ENCODE measurements at regions not wholly inside any gene's neighbourhood (a gene's known extent, or its start where the extent isn't known, plus 50 kb on each side); places are given as distances from the start of the nearest gene placed in this dataset.

- TF ChIP-seq CTCF (IDR thresholded peaks at IDR 0.05; ENCODE audit: borderline replicate concordance, insufficient read depth, low read depth, low read length), result no peak
- H3K4me3 ChIP-seq (ENCODE audit: low read depth, low read length), result no peak overlapping the region
These were observed 831.7 kb upstream of the EPHA5 start for GRCh38 chr4:66501997-66502396.

GRCh38 chr4:66490729-66491128 is 820.4 kb upstream of the EPHA5 start:
- no peak overlapping the region for H3K4me3 ChIP-seq (ENCODE audit: low read depth, low read length)
- TF ChIP-seq CTCF (IDR thresholded peaks at IDR 0.05; ENCODE audit: borderline replicate concordance, insufficient read depth, low read depth, low read length), result no peak

- TF ChIP-seq CTCF (IDR thresholded peaks at IDR 0.05; ENCODE audit: borderline replicate concordance, insufficient read depth, low read depth, low read length), result no peak
- no peak overlapping the region for H3K4me3 ChIP-seq (ENCODE audit: low read depth, low read length)
These were observed 819.6 kb upstream of the EPHA5 start for GRCh38 chr4:66489783-66490452.

- H3K4me3 ChIP-seq (ENCODE audit: low read depth, low read length), result no peak overlapping the region
- TF ChIP-seq CTCF (IDR thresholded peaks at IDR 0.05; ENCODE audit: borderline replicate concordance, insufficient read depth, low read depth, low read length), result no peak
These were observed 819.1 kb upstream of the EPHA5 start for GRCh38 chr4:66489370-66489769.

GRCh38 chr4:66486068-66486467 is 815.8 kb upstream of the EPHA5 start:
- no peak overlapping the region for H3K4me3 ChIP-seq (ENCODE audit: low read depth, low read length)
- TF ChIP-seq CTCF (IDR thresholded peaks at IDR 0.05; ENCODE audit: borderline replicate concordance, insufficient read depth, low read depth, low read length), result no peak

GRCh38 chr4:66482186-66482585 is 811.9 kb upstream of the EPHA5 start:
- no peak overlapping the region for H3K4me3 ChIP-seq (ENCODE audit: low read depth, low read length)
- no peak for TF ChIP-seq CTCF (IDR thresholded peaks at IDR 0.05; ENCODE audit: borderline replicate concordance, insufficient read depth, low read depth, low read length)

- no peak overlapping the region for H3K4me3 ChIP-seq (ENCODE audit: low read depth, low read length)
- no peak for TF ChIP-seq CTCF (IDR thresholded peaks at IDR 0.05; ENCODE audit: borderline replicate concordance, insufficient read depth, low read depth, low read length)
These were observed 805.3 kb upstream of the EPHA5 start for GRCh38 chr4:66475596-66475995.
